ENCODE measurements at regions not wholly inside any gene's neighbourhood (a gene's known extent, or its start where the extent isn't known, plus 50 kb on each side); places are given as distances from the start of the nearest gene placed in this dataset.

GRCh38 chr7:19442016-19442785 is 266.6 kb downstream of the POLR1F start (continued):
- TF ChIP-seq ASH2L (IDR thresholded peaks at IDR 0.05; ENCODE audit: low read length) (no peak), USF2 (IDR thresholded peaks at IDR 0.05; ENCODE audit: low read length) (no peak), RBBP5 (IDR thresholded peaks at IDR 0.05; ENCODE audit: borderline replicate concordance, low read depth, low read length) (no peak), EP300 (IDR thresholded peaks at IDR 0.05; ENCODE audit: borderline replicate concordance in 1 of 2, low read depth in 2 of 2, low read length in 2 of 2) (no peak), EGR1 (IDR thresholded peaks at IDR 0.05; ENCODE audit: borderline replicate concordance, low read depth, low read length) (no peak)

Measured in H1 (cell line).